PC-9 (cell line): ENCODE measurements at regions not wholly inside any gene's neighbourhood (a gene's known extent, or its start where the extent isn't known, plus 50 kb on each side); places are given as distances from the start of the nearest gene placed in this dataset.
"Not testable (repeated sequence)": the region's sequence is repeated elsewhere in the genome, so short reads cannot be mapped to it uniquely, and the experiment has no call there.

Experiments
- BruUV-seq: library from RNA; stranded (reverse); fragments of 400-500 nt; replicated peaks from 2 replicates; lab custom pipeline; 2021; lab: Mats Ljungman, UMichigan
- CTCF ChIA-PET: fragments of 300-600 bp; sonication (Branson Sonifier 250); formaldehyde crosslinking; loops from one replicate; lab custom pipeline; 2022; ENCODE audit warnings: antibody characterized with exemption; lab: Charles Lee
- POLR2A ChIA-PET: fragments of 300-600 bp; sonication (Branson Sonifier 250); formaldehyde crosslinking; loops from one replicate; lab custom pipeline; 2022; ENCODE audit warnings: antibody characterized with exemption; ENCODE audit not compliant: unreplicated experiment; lab: Charles Lee
- DNase-seq, 2 experiments: peaks; one replicate each; pipeline versions ENCODE4 v3.0.0 to v3.0.0-alpha.2; 2015 to 2022; ENCODE audit warnings: mixed read lengths in 1 of 2
- H2AFZ ChIP-seq: fragments of 200-600 bp; sonication (generic); 2 replicates; pipeline ENCODE4 v1.8.1; 2017; ENCODE audit warnings: antibody characterized with exemption
- H3F3A ChIP-seq: fragments of 200-600 bp; sonication (generic); 2 replicates; pipeline ENCODE4 v1.8.1; 2017; ENCODE audit warnings: antibody characterized with exemption, mild to moderate bottlenecking, low read depth; ENCODE audit not compliant: insufficient read depth
- H3K27ac ChIP-seq: fragments of 200-600 bp; sonication (generic); 2 replicates; pipeline ENCODE4 v1.6.1; 2016; ENCODE audit warnings: mixed run types
- H3K27me3 ChIP-seq: fragments of 200-600 bp; sonication (generic); 2 replicates; pipeline ENCODE4 v1.6.1; 2016; ENCODE audit warnings: low read depth, mixed run types; ENCODE audit not compliant: insufficient read depth
- H3K36me3 ChIP-seq: fragments of 200-600 bp; sonication (generic); 2 replicates; pipeline ENCODE4 v1.6.1; 2016; ENCODE audit warnings: low read depth, mixed run types
- H3K4me1 ChIP-seq: fragments of 200-600 bp; sonication (generic); replicated peaks from 2 replicates; pipeline ENCODE4 v1.6.1; 2016; ENCODE audit warnings: mixed run types; ENCODE audit not compliant: insufficient read depth
- H3K4me2 ChIP-seq: fragments of 200-600 bp; sonication (generic); 2 replicates; pipeline ENCODE4 v1.6.1; 2017; ENCODE audit warnings: mixed run types
- H3K4me3 ChIP-seq: fragments of 200-600 bp; sonication (generic); 2 replicates; pipeline ENCODE4 v1.6.1; 2016; ENCODE audit warnings: mixed run types
- H3K79me2 ChIP-seq: fragments of 200-600 bp; sonication (generic); 2 replicates; pipeline ENCODE4 v1.6.1; 2017; ENCODE audit warnings: low read depth, mixed run types
- H3K9me2 ChIP-seq: fragments of 200-600 bp; sonication (generic); 2 replicates; pipeline ENCODE4 v1.8.1; 2017; ENCODE audit warnings: mild to moderate bottlenecking; ENCODE audit not compliant: insufficient read depth
- H3K9me3 ChIP-seq: fragments of 200-600 bp; sonication (generic); 2 replicates; pipeline ENCODE4 v1.8.1; 2016; ENCODE audit warnings: low read depth; ENCODE audit not compliant: insufficient read depth
- H4K20me1 ChIP-seq: fragments of 200-600 bp; sonication (generic); 2 replicates; pipeline ENCODE4 v1.8.1; 2017; ENCODE audit not compliant: insufficient read depth
- EZH2 ChIP-seq: fragments of 200-600 bp; sonication (generic); IDR thresholded peaks from 2 replicates; pipeline ENCODE4 v1.8.0; 2017; ENCODE audit warnings: antibody characterized with exemption, low read depth
- intact Hi-C: fragments of 100-400 bp; cut with micrococcal nuclease; formaldehyde crosslinking; loops from one replicate; pipeline ENCODE4 v1.10.0; 2022; ENCODE audit not compliant: unreplicated experiment
- TF ChIP-seq, protein P1 (sequence below): fragments of 200-600 bp; sonication (generic); conservative IDR thresholded peaks from 2 replicates; pipeline ENCODE4 v1.6.1; 2017; ENCODE audit warnings: mixed run types, antibody characterized with exemption, mild to moderate bottlenecking, moderate library complexity

DNA sequence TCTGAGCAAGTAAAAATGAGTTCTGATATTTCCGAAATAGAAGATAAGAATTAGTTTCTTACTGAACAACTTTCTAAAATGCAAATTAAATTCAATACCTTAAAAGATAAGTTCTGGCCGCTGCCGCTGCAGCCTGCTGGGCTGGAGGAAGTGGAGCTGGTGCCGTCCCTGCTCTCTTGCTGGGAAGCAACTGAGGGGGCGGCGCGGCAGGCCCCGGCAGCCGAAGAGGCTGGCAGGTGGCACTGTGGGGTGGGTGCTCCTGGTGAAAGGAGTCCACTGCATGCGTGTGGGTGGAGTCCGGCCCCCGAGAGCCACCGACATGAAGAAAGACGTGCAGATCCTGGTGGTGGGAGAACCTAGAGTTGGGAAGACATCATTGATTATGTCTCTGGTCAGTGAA, 89.5 kb upstream of the ZNF519 start:
- H3K4me3 ChIP-seq: no peak overlapping the region
- no peaks in the 10 kb centered on the region for H3K36me3 ChIP-seq
- H3K4me1 ChIP-seq: no peaks in the 10 kb centered on the region
- no peaks in the 10 kb centered on the region for H3K9me2 ChIP-seq
- H4K20me1 ChIP-seq: no peaks in the 10 kb centered on the region
- intact Hi-C loops: no loop called here
- no TSS peak for BruUV-seq
- no peaks in the 10 kb centered on the region for H3K9me3 ChIP-seq
- H3K79me2 ChIP-seq: no peaks in the 10 kb centered on the region
- ChIA-PET POLR2A (no interaction called here), CTCF (no interaction called here)
- no peak overlapping the region for H2AFZ ChIP-seq
- no peak for TF ChIP-seq EZH2
- TF ChIP-seq, protein P1, sequence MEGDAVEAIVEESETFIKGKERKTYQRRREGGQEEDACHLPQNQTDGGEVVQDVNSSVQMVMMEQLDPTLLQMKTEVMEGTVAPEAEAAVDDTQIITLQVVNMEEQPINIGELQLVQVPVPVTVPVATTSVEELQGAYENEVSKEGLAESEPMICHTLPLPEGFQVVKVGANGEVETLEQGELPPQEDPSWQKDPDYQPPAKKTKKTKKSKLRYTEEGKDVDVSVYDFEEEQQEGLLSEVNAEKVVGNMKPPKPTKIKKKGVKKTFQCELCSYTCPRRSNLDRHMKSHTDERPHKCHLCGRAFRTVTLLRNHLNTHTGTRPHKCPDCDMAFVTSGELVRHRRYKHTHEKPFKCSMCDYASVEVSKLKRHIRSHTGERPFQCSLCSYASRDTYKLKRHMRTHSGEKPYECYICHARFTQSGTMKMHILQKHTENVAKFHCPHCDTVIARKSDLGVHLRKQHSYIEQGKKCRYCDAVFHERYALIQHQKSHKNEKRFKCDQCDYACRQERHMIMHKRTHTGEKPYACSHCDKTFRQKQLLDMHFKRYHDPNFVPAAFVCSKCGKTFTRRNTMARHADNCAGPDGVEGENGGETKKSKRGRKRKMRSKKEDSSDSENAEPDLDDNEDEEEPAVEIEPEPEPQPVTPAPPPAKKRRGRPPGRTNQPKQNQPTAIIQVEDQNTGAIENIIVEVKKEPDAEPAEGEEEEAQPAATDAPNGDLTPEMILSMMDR: no peak
- H3K27ac ChIP-seq: no peak overlapping the region
- DNase-seq: no peak
- H3K27me3 ChIP-seq: no peaks in the 10 kb centered on the region
- H3K4me2 ChIP-seq: no peak overlapping the region
- H3F3A ChIP-seq: no peaks in the 10 kb centered on the region

DNA sequence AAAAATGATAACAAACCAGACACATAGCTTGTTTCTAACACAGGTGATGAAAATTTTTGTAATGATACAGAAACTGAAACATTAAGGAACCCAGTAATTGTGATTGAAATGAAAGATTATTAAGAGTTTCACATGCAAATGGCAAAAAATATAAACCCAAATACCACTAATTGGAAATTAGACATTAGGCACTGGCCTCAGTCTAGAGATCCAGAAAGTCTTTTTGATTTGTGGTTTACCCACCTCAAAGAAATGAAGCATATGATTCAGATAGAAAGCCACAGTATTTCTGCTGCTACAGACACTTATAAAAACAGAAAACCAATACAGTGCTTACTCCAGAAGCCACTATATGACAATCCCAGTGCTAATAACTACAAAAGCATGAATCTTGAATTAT, 83.7 kb upstream of the ZNF519 start:
- BruUV-seq, H3K4me1 ChIP-seq, H4K20me1 ChIP-seq, intact Hi-C loops, H3K36me3 ChIP-seq, DNase-seq, H3K79me2 ChIP-seq, H3K9me3 ChIP-seq, H3K4me2 ChIP-seq, H3K27ac ChIP-seq, H2AFZ ChIP-seq, POLR2A ChIA-PET, H3K4me3 ChIP-seq, H3K27me3 ChIP-seq, H3F3A ChIP-seq, CTCF ChIA-PET, H3K9me2 ChIP-seq: not testable (repeated sequence)

DNA sequence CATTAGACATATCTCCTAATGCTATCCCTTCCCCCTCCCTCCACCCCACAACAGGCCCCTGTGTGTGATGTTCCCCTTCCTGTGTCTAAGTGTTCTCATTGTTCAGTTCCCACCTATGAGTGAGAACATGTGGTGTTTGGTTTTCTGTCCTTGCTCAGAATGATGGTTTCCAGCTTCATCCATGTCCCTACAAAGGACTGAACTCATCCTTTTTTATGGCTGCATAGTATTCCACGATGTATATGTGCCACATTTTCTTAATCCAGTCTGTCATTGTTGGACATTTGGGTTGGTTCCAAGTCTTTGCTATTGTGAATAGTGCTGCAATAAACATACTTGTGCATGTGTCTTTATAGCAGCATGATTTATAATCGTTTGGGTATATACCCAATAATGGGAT, 71.2 kb upstream of the ZNF519 start:
- H3K4me1 ChIP-seq, H3K9me3 ChIP-seq, H3K36me3 ChIP-seq, BruUV-seq, H3F3A ChIP-seq, H3K27me3 ChIP-seq, H3K4me3 ChIP-seq, H4K20me1 ChIP-seq, H2AFZ ChIP-seq, intact Hi-C loops, H3K9me2 ChIP-seq, CTCF ChIA-PET, H3K79me2 ChIP-seq, H3K4me2 ChIP-seq, POLR2A ChIA-PET, DNase-seq, H3K27ac ChIP-seq: not testable (repeated sequence)

DNA sequence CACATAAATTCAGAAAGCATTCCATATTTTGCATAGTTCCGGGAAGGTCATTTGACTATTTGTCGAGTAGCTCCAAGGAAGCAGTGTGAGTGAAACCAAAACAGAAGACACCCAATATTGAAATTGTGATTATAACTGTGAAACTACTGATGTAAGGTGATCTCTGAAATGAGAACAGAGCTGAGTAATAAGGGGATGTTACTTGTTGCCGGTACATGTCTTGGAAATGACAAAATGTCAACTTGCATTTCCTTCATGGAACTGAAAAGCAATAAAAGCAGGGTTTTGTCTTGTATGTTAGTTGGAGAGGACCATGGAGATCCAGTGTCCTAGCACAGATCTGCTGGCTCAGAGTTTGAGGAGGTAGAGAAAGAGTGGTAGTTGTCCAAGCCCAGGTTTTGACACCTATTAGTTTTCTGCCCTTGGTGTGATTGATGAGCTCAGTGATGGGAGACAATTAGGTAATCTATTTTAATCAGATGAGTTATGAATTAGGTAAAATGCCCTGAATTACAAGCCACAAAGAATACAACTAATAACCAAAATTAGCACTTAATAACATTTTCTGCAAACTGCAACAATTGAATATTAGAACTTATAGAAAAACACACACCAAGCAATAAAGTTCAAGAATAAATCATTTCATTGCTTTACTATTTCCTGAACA, 58.7 kb upstream of the ZNF519 start:
- H2AFZ ChIP-seq, H3K79me2 ChIP-seq, H4K20me1 ChIP-seq, H3K4me3 ChIP-seq, H3K9me2 ChIP-seq, H3K27me3 ChIP-seq, H3K36me3 ChIP-seq, intact Hi-C loops, H3K9me3 ChIP-seq: not testable (repeated sequence)
- CTCF ChIA-PET: interaction anchor here (0.7 kb wide), 1 partner anchor 455 kb away, joined by 3 read pairs; no protein-coding TSS in a partner anchor
- Histone ChIP-seq H3K4me1 (peaks cover 40% of the 10 kb centered on the region), H3F3A (peaks cover 23% of the 10 kb centered on the region), H3K27ac (peak overlapping the region; percentile 96), H3K4me2 (peak overlapping the region; percentile 67)
- peak in 1 of 2 experiments; percentile 35 for DNase-seq
- POLR2A ChIA-PET: interaction anchor here (0.6 kb wide), 1 partner anchor 1307 kb away, joined by 3 read pairs; no protein-coding TSS in a partner anchor
- TSS peak; percentile 48 for BruUV-seq
